PC-9 (cell line): ENCODE measurements at regions not wholly inside any gene's neighbourhood (a gene's known extent, or its start where the extent isn't known, plus 50 kb on each side); places are given as distances from the start of the nearest gene placed in this dataset.

Experiments used
- CTCF ChIP-seq: fragments of 200-600 bp; sonication (generic); conservative IDR thresholded peaks from 2 replicates; pipeline ENCODE4 v1.6.1; 2017; ENCODE audit warnings: mixed run types, antibody characterized with exemption, mild to moderate bottlenecking, moderate library complexity
- EZH2 ChIP-seq: fragments of 200-600 bp; sonication (generic); IDR thresholded peaks from 2 replicates; pipeline ENCODE4 v1.8.0; 2017; ENCODE audit warnings: antibody characterized with exemption, low read depth

GRCh38 chr4:81905971-81906370 is 434.3 kb upstream of the RASGEF1B start:
- no peak for TF ChIP-seq CTCF
- no peak for TF ChIP-seq EZH2
